Liver (tissue), 8 donors: ENCODE measurements at regions not wholly inside any gene's neighbourhood (a gene's known extent, or its start where the extent isn't known, plus 50 kb on each side); places are given as distances from the start of the nearest gene placed in this dataset.

ENCODE experiments used
- DNase-seq: peaks from one replicate; pipeline ENCODE4 v3.0.0-alpha.2; 2017; ENCODE audit warnings: low spot score
- H3K27ac ChIP-seq, 2 donors: one replicate each; pipeline ENCODE4 v1.7.0; 2013; ENCODE audit warnings: inconsistent platforms in 2 of 2, low read length in 2 of 2, control low read depth in 1 of 2, low read depth in 1 of 2, mild to moderate bottlenecking in 1 of 2
- H3K27me3 ChIP-seq, 4 donors: one replicate each; pipeline versions ENCODE4 v1.6.1 to v1.7.0; 2013; ENCODE audit warnings: low read length in 3 of 4, inconsistent platforms in 1 of 4, mild to moderate bottlenecking in 1 of 4, moderate library complexity in 1 of 4; ENCODE audit not compliant: control insufficient read depth in 4 of 4, insufficient read depth in 4 of 4
- H3K36me3 ChIP-seq, 4 donors: one replicate each; pipeline versions ENCODE4 v1.6.1 to v1.7.0; 2013; ENCODE audit warnings: low read length in 3 of 4, mild to moderate bottlenecking in 3 of 4, low read depth in 1 of 4, moderate library complexity in 1 of 4; ENCODE audit not compliant: control insufficient read depth in 4 of 4, insufficient read depth in 3 of 4
- H3K4me1 ChIP-seq, 4 donors: one replicate each; pipeline versions ENCODE4 v1.6.1 to v1.7.0; 2013; ENCODE audit warnings: low read length in 3 of 4, mild to moderate bottlenecking in 3 of 4, moderate library complexity in 1 of 4; ENCODE audit not compliant: control insufficient read depth in 4 of 4, insufficient read depth in 4 of 4
- H3K4me3 ChIP-seq, 3 donors: one replicate each; pipeline versions ENCODE4 v1.6.1 to v1.7.0; 2013; ENCODE audit warnings: low read length in 3 of 3, control low read depth in 1 of 3, low read depth in 1 of 3, mild to moderate bottlenecking in 1 of 3
- H3K9ac ChIP-seq, 2 donors: one replicate each; pipeline ENCODE4 v1.7.0; 2013; ENCODE audit warnings: low read length in 2 of 2, mild to moderate bottlenecking in 2 of 2, moderate library complexity in 2 of 2, control low read depth in 1 of 2, low read depth in 1 of 2
- H3K9me3 ChIP-seq, 4 donors: one replicate each; pipeline versions ENCODE4 v1.6.1 to v1.7.0; 2013; ENCODE audit warnings: low read length in 3 of 4; ENCODE audit not compliant: control insufficient read depth in 4 of 4
- ATF3 ChIP-seq: IDR thresholded peaks from 2 replicates; pipeline ENCODE4 v1.6.1; 2016; ENCODE audit warnings: antibody characterized with exemption
- EGR1 ChIP-seq, 2 donors: IDR thresholded peaks; 2 replicates each; pipeline ENCODE4 v1.6.1; 2016 to 2018; ENCODE audit warnings: antibody characterized with exemption in 2 of 2, low read depth in 2 of 2
- FOXA1 ChIP-seq: IDR thresholded peaks from 2 replicates; pipeline ENCODE4 v1.6.1; 2016; ENCODE audit warnings: antibody characterized with exemption
- FOXA2 ChIP-seq: IDR thresholded peaks from 2 replicates; pipeline ENCODE4 v1.6.1; 2016; ENCODE audit warnings: antibody characterized with exemption
- GABPA ChIP-seq, 2 donors: IDR thresholded peaks in 1 of 2; conservative IDR thresholded peaks in 1 of 2; 2 replicates each; pipeline ENCODE4 v1.6.1; 2016; ENCODE audit warnings: antibody characterized with exemption in 2 of 2, mild to moderate bottlenecking in 1 of 2, moderate library complexity in 1 of 2
- HNF4A ChIP-seq, 2 donors: conservative IDR thresholded peaks; 2 replicates each; pipeline ENCODE4 v1.6.1; 2016; ENCODE audit warnings: antibody characterized with exemption in 2 of 2, mild to moderate bottlenecking in 2 of 2
- HNF4G ChIP-seq: IDR thresholded peaks from 2 replicates; pipeline ENCODE4 v1.6.1; 2016; ENCODE audit warnings: antibody characterized with exemption
- JUND ChIP-seq, 2 donors: IDR thresholded peaks; 2 replicates each; pipeline ENCODE4 v1.6.1; 2016; ENCODE audit warnings: antibody characterized with exemption in 2 of 2
- NR2F2 ChIP-seq: IDR thresholded peaks from 2 replicates; pipeline ENCODE4 v1.6.1; 2016; ENCODE audit warnings: antibody characterized with exemption
- RAD21 ChIP-seq, 2 donors: IDR thresholded peaks; 2 replicates each; pipeline ENCODE4 v1.6.1; 2016; ENCODE audit warnings: antibody characterized with exemption in 2 of 2, mild to moderate bottlenecking in 2 of 2
- RXRA ChIP-seq, 2 donors: IDR thresholded peaks; 2 replicates each; pipeline ENCODE4 v1.6.1; 2017 to 2018; ENCODE audit warnings: antibody characterized with exemption in 2 of 2, mild to moderate bottlenecking in 1 of 2
- SP1 ChIP-seq: IDR thresholded peaks from 2 replicates; pipeline ENCODE4 v1.6.1; 2018; ENCODE audit warnings: antibody characterized with exemption, mild to moderate bottlenecking
- TAF1 ChIP-seq: conservative IDR thresholded peaks from 2 replicates; pipeline ENCODE4 v1.6.1; 2016; ENCODE audit warnings: antibody characterized with exemption, mild to moderate bottlenecking
- YY1 ChIP-seq: IDR thresholded peaks from 2 replicates; pipeline ENCODE4 v1.6.1; 2016; ENCODE audit warnings: antibody characterized with exemption, mild to moderate bottlenecking
- WGBS: extraction: QIAGEN DNeasy Blood & Tissue Kit; methylation state at CpG from one replicate; pipeline ENCODE4 v1.1.7; 2013; 5-methylcytosine and 5-hydroxymethylcytosine counted together
- TF ChIP-seq, protein P1 (sequence below): IDR thresholded peaks from 2 replicates; pipeline ENCODE4 v1.6.1; 2016; ENCODE audit warnings: antibody characterized with exemption
- TF ChIP-seq, protein P2 (sequence below): IDR thresholded peaks from 2 replicates; pipeline ENCODE4 v1.6.1; 2016; ENCODE audit warnings: antibody characterized with exemption
- TF ChIP-seq, protein P3 (sequence below): fragments of 150-350 bp; IDR thresholded peaks from 2 replicates; pipeline ENCODE4 v1.5.1; 2017; ENCODE audit warnings: improper control_type of control experiment, low read depth, low read length; ENCODE audit not compliant: missing input control
- TF ChIP-seq, protein P4 (sequence below): IDR thresholded peaks from 2 replicates; pipeline ENCODE4 v1.6.1; 2016; ENCODE audit warnings: antibody characterized with exemption, mild to moderate bottlenecking
- donor health status: healthy.
- donor health status: healthy.
- donor health status: healthy.
- donor health status: healthy.
- donor health status: healthy.

GRCh38 chrX:45524805-45525204 lies 324.1 kb upstream of the DIPK2B start:
- Histone ChIP-seq H3K27ac (peak overlapping the region in 1 of 2 donors; percentile 64), H3K9me3 (no peaks in the 10 kb centered on the region)
- 66% methylated on average over 3 of the region's 3 CpGs for WGBS

More at GRCh38 chrX:45524805-45525204, 324.1 kb upstream of the DIPK2B start:
- DNase-seq, result no peak
- H3K36me3 ChIP-seq, result no peaks in the 10 kb centered on the region
- peaks cover 0 to 4% (median 0%) of the 10 kb centered on the region in 4 donors for H3K27me3 ChIP-seq
- H3K4me1 ChIP-seq, result peaks cover 0 to 14% (median 4%) of the 10 kb centered on the region in 4 donors
- H3K9ac ChIP-seq, result no peak overlapping the region
- no peak for TF ChIP-seq HNF4G
- no peak for TF ChIP-seq ATF3
- TF ChIP-seq FOXA1, result no peak
- TF ChIP-seq RAD21 (IDR thresholded peaks at IDR 0.05), result no peak
- TF ChIP-seq FOXA2, result no peak
- TF ChIP-seq, protein P1, sequence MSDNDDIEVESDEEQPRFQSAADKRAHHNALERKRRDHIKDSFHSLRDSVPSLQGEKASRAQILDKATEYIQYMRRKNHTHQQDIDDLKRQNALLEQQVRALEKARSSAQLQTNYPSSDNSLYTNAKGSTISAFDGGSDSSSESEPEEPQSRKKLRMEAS, result no peak
- TF ChIP-seq YY1, result no peak
- no peak for TF ChIP-seq HNF4A (conservative IDR thresholded peaks at IDR 0.05)
- no peak for TF ChIP-seq JUND (IDR thresholded peaks at IDR 0.05)
- TF ChIP-seq EGR1 (IDR thresholded peaks at IDR 0.05; ENCODE audit: low read depth in 2 of 2), result no peak
- no peak for TF ChIP-seq TAF1
- no peak for TF ChIP-seq GABPA (IDR thresholded peaks at IDR 0.05 in 1 of 2, conservative IDR thresholded peaks at IDR 0.05 in 1 of 2)
- TF ChIP-seq SP1, result no peak
- TF ChIP-seq, protein P2, sequence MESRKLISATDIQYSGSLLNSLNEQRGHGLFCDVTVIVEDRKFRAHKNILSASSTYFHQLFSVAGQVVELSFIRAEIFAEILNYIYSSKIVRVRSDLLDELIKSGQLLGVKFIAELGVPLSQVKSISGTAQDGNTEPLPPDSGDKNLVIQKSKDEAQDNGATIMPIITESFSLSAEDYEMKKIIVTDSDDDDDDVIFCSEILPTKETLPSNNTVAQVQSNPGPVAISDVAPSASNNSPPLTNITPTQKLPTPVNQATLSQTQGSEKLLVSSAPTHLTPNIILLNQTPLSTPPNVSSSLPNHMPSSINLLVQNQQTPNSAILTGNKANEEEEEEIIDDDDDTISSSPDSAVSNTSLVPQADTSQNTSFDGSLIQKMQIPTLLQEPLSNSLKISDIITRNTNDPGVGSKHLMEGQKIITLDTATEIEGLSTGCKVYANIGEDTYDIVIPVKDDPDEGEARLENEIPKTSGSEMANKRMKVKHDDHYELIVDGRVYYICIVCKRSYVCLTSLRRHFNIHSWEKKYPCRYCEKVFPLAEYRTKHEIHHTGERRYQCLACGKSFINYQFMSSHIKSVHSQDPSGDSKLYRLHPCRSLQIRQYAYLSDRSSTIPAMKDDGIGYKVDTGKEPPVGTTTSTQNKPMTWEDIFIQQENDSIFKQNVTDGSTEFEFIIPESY, result no peak
- TF ChIP-seq, protein P3, sequence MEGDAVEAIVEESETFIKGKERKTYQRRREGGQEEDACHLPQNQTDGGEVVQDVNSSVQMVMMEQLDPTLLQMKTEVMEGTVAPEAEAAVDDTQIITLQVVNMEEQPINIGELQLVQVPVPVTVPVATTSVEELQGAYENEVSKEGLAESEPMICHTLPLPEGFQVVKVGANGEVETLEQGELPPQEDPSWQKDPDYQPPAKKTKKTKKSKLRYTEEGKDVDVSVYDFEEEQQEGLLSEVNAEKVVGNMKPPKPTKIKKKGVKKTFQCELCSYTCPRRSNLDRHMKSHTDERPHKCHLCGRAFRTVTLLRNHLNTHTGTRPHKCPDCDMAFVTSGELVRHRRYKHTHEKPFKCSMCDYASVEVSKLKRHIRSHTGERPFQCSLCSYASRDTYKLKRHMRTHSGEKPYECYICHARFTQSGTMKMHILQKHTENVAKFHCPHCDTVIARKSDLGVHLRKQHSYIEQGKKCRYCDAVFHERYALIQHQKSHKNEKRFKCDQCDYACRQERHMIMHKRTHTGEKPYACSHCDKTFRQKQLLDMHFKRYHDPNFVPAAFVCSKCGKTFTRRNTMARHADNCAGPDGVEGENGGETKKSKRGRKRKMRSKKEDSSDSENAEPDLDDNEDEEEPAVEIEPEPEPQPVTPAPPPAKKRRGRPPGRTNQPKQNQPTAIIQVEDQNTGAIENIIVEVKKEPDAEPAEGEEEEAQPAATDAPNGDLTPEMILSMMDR, result no peak
- TF ChIP-seq, protein P4, sequence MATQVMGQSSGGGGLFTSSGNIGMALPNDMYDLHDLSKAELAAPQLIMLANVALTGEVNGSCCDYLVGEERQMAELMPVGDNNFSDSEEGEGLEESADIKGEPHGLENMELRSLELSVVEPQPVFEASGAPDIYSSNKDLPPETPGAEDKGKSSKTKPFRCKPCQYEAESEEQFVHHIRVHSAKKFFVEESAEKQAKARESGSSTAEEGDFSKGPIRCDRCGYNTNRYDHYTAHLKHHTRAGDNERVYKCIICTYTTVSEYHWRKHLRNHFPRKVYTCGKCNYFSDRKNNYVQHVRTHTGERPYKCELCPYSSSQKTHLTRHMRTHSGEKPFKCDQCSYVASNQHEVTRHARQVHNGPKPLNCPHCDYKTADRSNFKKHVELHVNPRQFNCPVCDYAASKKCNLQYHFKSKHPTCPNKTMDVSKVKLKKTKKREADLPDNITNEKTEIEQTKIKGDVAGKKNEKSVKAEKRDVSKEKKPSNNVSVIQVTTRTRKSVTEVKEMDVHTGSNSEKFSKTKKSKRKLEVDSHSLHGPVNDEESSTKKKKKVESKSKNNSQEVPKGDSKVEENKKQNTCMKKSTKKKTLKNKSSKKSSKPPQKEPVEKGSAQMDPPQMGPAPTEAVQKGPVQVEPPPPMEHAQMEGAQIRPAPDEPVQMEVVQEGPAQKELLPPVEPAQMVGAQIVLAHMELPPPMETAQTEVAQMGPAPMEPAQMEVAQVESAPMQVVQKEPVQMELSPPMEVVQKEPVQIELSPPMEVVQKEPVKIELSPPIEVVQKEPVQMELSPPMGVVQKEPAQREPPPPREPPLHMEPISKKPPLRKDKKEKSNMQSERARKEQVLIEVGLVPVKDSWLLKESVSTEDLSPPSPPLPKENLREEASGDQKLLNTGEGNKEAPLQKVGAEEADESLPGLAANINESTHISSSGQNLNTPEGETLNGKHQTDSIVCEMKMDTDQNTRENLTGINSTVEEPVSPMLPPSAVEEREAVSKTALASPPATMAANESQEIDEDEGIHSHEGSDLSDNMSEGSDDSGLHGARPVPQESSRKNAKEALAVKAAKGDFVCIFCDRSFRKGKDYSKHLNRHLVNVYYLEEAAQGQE, result no peak
- TF ChIP-seq RXRA (IDR thresholded peaks at IDR 0.05), result no peak
- TF ChIP-seq NR2F2, result no peak
- no peak overlapping the region for H3K4me3 ChIP-seq
